Smooth muscle cell (in vitro differentiated cells): ENCODE measurements at regions not wholly inside any gene's neighbourhood (a gene's known extent, or its start where the extent isn't known, plus 50 kb on each side); places are given as distances from the start of the nearest gene placed in this dataset.

ENCODE experiments used
- DNase-seq: peaks from one replicate; lab custom pipeline; 2025; ENCODE audit not compliant: unreplicated experiment; lab: John Stamatoyannopoulos, UW
- H2AFZ ChIP-seq: fragments of 200-600 bp; sonication (generic); 2 replicates; pipeline ENCODE4 v1.6.0; 2016; ENCODE audit warnings: antibody characterized with exemption, low read depth, mild to moderate bottlenecking
- H3F3A ChIP-seq: fragments of 200-600 bp; sonication (generic); 2 replicates; pipeline ENCODE4 v1.6.0; 2017; ENCODE audit warnings: antibody characterized with exemption, low read depth
- H3K27ac ChIP-seq: fragments of 200-600 bp; sonication (generic); 2 replicates; pipeline ENCODE4 v1.5.1; 2016; ENCODE audit warnings: low read depth, mild to moderate bottlenecking
- H3K27me3 ChIP-seq: fragments of 200-600 bp; sonication (generic); 2 replicates; pipeline ENCODE4 v1.6.1; 2016; ENCODE audit warnings: low read depth, mild to moderate bottlenecking
- H3K36me3 ChIP-seq: fragments of 200-600 bp; sonication (generic); 2 replicates; pipeline ENCODE4 v1.5.1; 2016; ENCODE audit warnings: low read depth
- H3K4me1 ChIP-seq: fragments of 200-600 bp; sonication (generic); 2 replicates; pipeline ENCODE4 v1.5.1; 2016; ENCODE audit warnings: low read depth
- H3K4me2 ChIP-seq: fragments of 200-600 bp; sonication (generic); 2 replicates; pipeline ENCODE4 v1.6.0; 2016; ENCODE audit warnings: mild to moderate bottlenecking
- H3K4me3 ChIP-seq: fragments of 200-600 bp; sonication (generic); 2 replicates; pipeline ENCODE4 v1.5.1; 2016; ENCODE audit warnings: mild to moderate bottlenecking
- H3K79me2 ChIP-seq: fragments of 200-600 bp; sonication (generic); 2 replicates; pipeline ENCODE4 v1.6.0; 2016; ENCODE audit warnings: low read depth, mild to moderate bottlenecking
- H3K9ac ChIP-seq: fragments of 200-600 bp; sonication (generic); 2 replicates; pipeline ENCODE4 v1.6.0; 2016; ENCODE audit warnings: low read depth
- H3K9me3 ChIP-seq: fragments of 200-600 bp; sonication (generic); replicated peaks from 2 replicates; pipeline ENCODE4 v1.5.1; 2016; ENCODE audit warnings: low read depth
- H4K20me1 ChIP-seq: fragments of 200-600 bp; sonication (generic); 2 replicates; pipeline ENCODE4 v1.6.0; 2016; ENCODE audit warnings: low read depth
- CTCF ChIP-seq: fragments of 200-600 bp; sonication (generic); IDR thresholded peaks from 2 replicates; pipeline ENCODE4 v1.5.1; 2017; ENCODE audit warnings: borderline replicate concordance, mild to moderate bottlenecking, antibody characterized with exemption; ENCODE audit not compliant: insufficient read depth, poor library complexity, severe bottlenecking
- WGBS: methylation state at CpG from one replicate; pipeline ENCODE4 v1.1.7; 2016; ENCODE audit warnings: low lambda C conversion rate; 5-methylcytosine and 5-hydroxymethylcytosine counted together

GRCh38 chr12:84174115-84174514, 738.5 kb downstream of the SLC6A15 start:
- no peak overlapping the region for H3K4me3 ChIP-seq
- H3K79me2 ChIP-seq, result no peaks in the 10 kb centered on the region
- H3K9ac ChIP-seq, result no peak overlapping the region
- H3K4me2 ChIP-seq, result no peak overlapping the region
- no peaks in the 10 kb centered on the region for H3K27me3 ChIP-seq
- no peak overlapping the region for H2AFZ ChIP-seq
- DNase-seq, result no peak
- WGBS, result 91% methylated on average over 5 of the region's 5 CpGs
- H4K20me1 ChIP-seq, result no peaks in the 10 kb centered on the region
- no peaks in the 10 kb centered on the region for H3F3A ChIP-seq
- no peak for TF ChIP-seq CTCF
- H3K36me3 ChIP-seq, result no peaks in the 10 kb centered on the region
- H3K9me3 ChIP-seq, result no peaks in the 10 kb centered on the region
- H3K27ac ChIP-seq, result no peak overlapping the region
- H3K4me1 ChIP-seq, result no peaks in the 10 kb centered on the region

- Histone ChIP-seq H4K20me1 (no peaks in the 10 kb centered on the region), H3K4me3 (no peak overlapping the region), H3K4me1 (no peaks in the 10 kb centered on the region), H3K9me3 (no peaks in the 10 kb centered on the region), H3K27ac (no peak overlapping the region), H3K4me2 (no peak overlapping the region), H3F3A (no peaks in the 10 kb centered on the region), H3K27me3 (no peaks in the 10 kb centered on the region), H3K9ac (no peak overlapping the region), H3K36me3 (no peaks in the 10 kb centered on the region), H2AFZ (no peak overlapping the region), H3K79me2 (no peaks in the 10 kb centered on the region)
- DNase-seq, result no peak
- TF ChIP-seq CTCF, result no peak
- WGBS, result 84% methylated on average over 4 of the region's 4 CpGs
Observed at GRCh38 chr12:84172823-84173424, 739.7 kb downstream of the SLC6A15 start.

GRCh38 chr12:84166812-84167211, 745.8 kb downstream of the SLC6A15 start:
- H2AFZ ChIP-seq, result no peak overlapping the region
- H3K4me1 ChIP-seq, result no peaks in the 10 kb centered on the region
- no peak overlapping the region for H3K4me3 ChIP-seq
- H3K4me2 ChIP-seq, result no peak overlapping the region
- WGBS, result 75% methylated on average over 1 of the region's 1 CpG
- H3K9me3 ChIP-seq, result no peaks in the 10 kb centered on the region
- no peak overlapping the region for H3K9ac ChIP-seq
- no peaks in the 10 kb centered on the region for H4K20me1 ChIP-seq
- no peaks in the 10 kb centered on the region for H3K27me3 ChIP-seq
- no peak for TF ChIP-seq CTCF
- no peaks in the 10 kb centered on the region for H3K79me2 ChIP-seq
- H3K36me3 ChIP-seq, result no peaks in the 10 kb centered on the region
- H3F3A ChIP-seq, result no peaks in the 10 kb centered on the region
- H3K27ac ChIP-seq, result no peak overlapping the region
- no peak for DNase-seq

GRCh38 chr12:84165998-84166571, 746.5 kb downstream of the SLC6A15 start:
- WGBS, result 68% methylated on average over 2 of the region's 2 CpGs
- TF ChIP-seq CTCF, result no peak
- no peak for DNase-seq
- no peaks in the 10 kb centered on the region for H3F3A ChIP-seq
- no peak overlapping the region for H3K9ac ChIP-seq
- no peaks in the 10 kb centered on the region for H4K20me1 ChIP-seq
- H3K4me2 ChIP-seq, result no peak overlapping the region
- H3K36me3 ChIP-seq, result no peaks in the 10 kb centered on the region
- no peaks in the 10 kb centered on the region for H3K9me3 ChIP-seq
- H3K4me3 ChIP-seq, result no peak overlapping the region
- H3K27ac ChIP-seq, result no peak overlapping the region
- no peaks in the 10 kb centered on the region for H3K27me3 ChIP-seq
- H3K4me1 ChIP-seq, result no peaks in the 10 kb centered on the region
- no peak overlapping the region for H2AFZ ChIP-seq
- H3K79me2 ChIP-seq, result no peaks in the 10 kb centered on the region
